IMR-90 (cell line): ENCODE measurements at regions not wholly inside any gene's neighbourhood (a gene's known extent, or its start where the extent isn't known, plus 50 kb on each side); places are given as distances from the start of the nearest gene placed in this dataset.

ENCODE experiments used
- ATAC-seq: fragments of 200-7000 bp; cut with Tn5 transposase; 2 replicates; pipeline ENCODE4 v1.9.1; 2020; ENCODE audit warnings: low read depth, mild to moderate bottlenecking, moderate library complexity
- BruUV-seq: library from RNA; stranded (reverse); fragments of 400-500 nt; replicated peaks from 2 replicates; lab custom pipeline; 2021; lab: Mats Ljungman, UMichigan
- CTCF ChIA-PET: fragments of 300-600 bp; formaldehyde crosslinking; extraction: SDS; loops from one replicate; lab custom pipeline; 2021; ENCODE audit warnings: antibody characterized with exemption; lab: Yijun Ruan, JAX
- POLR2A ChIA-PET: fragments of 300-600 bp; sonication (Branson Sonifier 250); formaldehyde crosslinking; loops from one replicate; lab custom pipeline; 2022; ENCODE audit warnings: antibody characterized with exemption; ENCODE audit not compliant: unreplicated experiment; lab: Charles Lee
- DNase-seq: peaks from one replicate; pipeline ENCODE4 v3.0.0; 2013
- H2AFZ ChIP-seq: replicated peaks from 2 replicates; pipeline ENCODE3; 2013; ENCODE audit warnings: low read length, mild to moderate bottlenecking; ENCODE audit not compliant: poor library complexity
- H2AK5ac ChIP-seq: 2 replicates; pipeline ENCODE4 v1.6.1; 2013; ENCODE audit warnings: low read depth, low read length, inconsistent platforms
- H2AK9ac ChIP-seq: replicated peaks from 2 replicates; pipeline ENCODE3; 2013; ENCODE audit warnings: mild to moderate bottlenecking, low read depth, low read length, moderate library complexity; ENCODE audit not compliant: poor library complexity
- H2BK120ac ChIP-seq: 2 replicates; pipeline ENCODE4 v1.6.1; 2013; ENCODE audit warnings: low read depth, low read length, inconsistent platforms
- H2BK15ac ChIP-seq: 3 replicates; pipeline ENCODE4 v1.6.1; 2013; ENCODE audit warnings: low read depth, low read length, inconsistent platforms
- H2BK20ac ChIP-seq: 2 replicates; pipeline ENCODE4 v1.6.1; 2013; ENCODE audit warnings: low read depth, mild to moderate bottlenecking, inconsistent platforms, low read length, moderate library complexity
- H2BK5ac ChIP-seq: 2 replicates; pipeline ENCODE4 v1.6.1; 2013; ENCODE audit warnings: mild to moderate bottlenecking, low read depth, low read length, inconsistent platforms; ENCODE audit not compliant: poor library complexity, severe bottlenecking
- H3K14ac ChIP-seq: replicated peaks from 2 replicates; pipeline ENCODE4 v1.6.1; 2013; ENCODE audit warnings: low read depth, low read length, inconsistent platforms
- H3K18ac ChIP-seq: 2 replicates; pipeline ENCODE4 v1.6.1; 2013; ENCODE audit warnings: low read depth, low read length, control low read depth
- H3K23ac ChIP-seq: 2 replicates; pipeline ENCODE4 v1.6.1; 2013; ENCODE audit warnings: low read depth, low read length, inconsistent platforms
- H3K27ac ChIP-seq: 2 replicates; pipeline ENCODE4 v1.5.1; 2013; ENCODE audit warnings: mild to moderate bottlenecking, control low read depth, low read length; ENCODE audit not compliant: insufficient read depth
- H3K27me3 ChIP-seq: 2 replicates; pipeline ENCODE4 v1.6.1; 2013; ENCODE audit warnings: low read length; ENCODE audit not compliant: control insufficient read depth, insufficient read depth
- H3K36me3 ChIP-seq: 2 replicates; pipeline ENCODE4 v1.6.1; 2013; ENCODE audit warnings: low read length, mixed read lengths; ENCODE audit not compliant: control insufficient read depth, insufficient read depth
- H3K4ac ChIP-seq: 2 replicates; pipeline ENCODE4 v1.6.1; 2013; ENCODE audit warnings: low read depth, low read length, inconsistent platforms
- H3K4me1 ChIP-seq: 2 replicates; pipeline ENCODE4 v1.6.1; 2013; ENCODE audit warnings: low read length, mixed read lengths; ENCODE audit not compliant: control insufficient read depth, insufficient read depth
- H3K4me2 ChIP-seq: 2 replicates; pipeline ENCODE4 v1.6.1; 2013; ENCODE audit warnings: low read depth, mild to moderate bottlenecking, control low read depth, low read length, moderate library complexity
- H3K4me3 ChIP-seq: 2 replicates; pipeline ENCODE4 v1.5.1; 2013; ENCODE audit warnings: low read depth, mild to moderate bottlenecking, control low read depth, low read length, moderate library complexity; ENCODE audit not compliant: insufficient read depth
- H3K56ac ChIP-seq: 2 replicates; pipeline ENCODE4 v1.6.1; 2013; ENCODE audit warnings: low read length, inconsistent platforms; ENCODE audit not compliant: insufficient read depth; ENCODE audit errors: extremely low read depth
- H3K79me1 ChIP-seq, 2 experiments: 2 replicates each; pipeline ENCODE4 v1.6.1; 2013; ENCODE audit warnings: low read length in 2 of 2, inconsistent platforms in 1 of 2, low read depth in 1 of 2
- H3K9ac ChIP-seq: 2 replicates; pipeline ENCODE4 v1.6.1; 2013; ENCODE audit warnings: low read depth, low read length, control low read depth
- H3K9me1 ChIP-seq: 2 replicates; pipeline ENCODE4 v1.6.1; 2013; ENCODE audit warnings: low read length, inconsistent platforms; ENCODE audit not compliant: insufficient read depth
- H3K9me3 ChIP-seq: 2 replicates; pipeline ENCODE4 v1.6.1; 2013; ENCODE audit warnings: low read length; ENCODE audit not compliant: control insufficient read depth, insufficient read depth
- H4K20me1 ChIP-seq: 2 replicates; pipeline ENCODE4 v1.6.1; 2013; ENCODE audit warnings: low read length, inconsistent platforms; ENCODE audit not compliant: insufficient read depth
- H4K5ac ChIP-seq: 2 replicates; pipeline ENCODE4 v1.6.1; 2013; ENCODE audit warnings: mild to moderate bottlenecking, low read depth, low read length, control low read depth
- H4K8ac ChIP-seq, 2 experiments: 2 replicates each; pipeline ENCODE4 v1.6.1; 2013; ENCODE audit warnings: low read depth in 2 of 2, low read length in 2 of 2, control low read depth in 1 of 2, inconsistent platforms in 1 of 2
- H4K91ac ChIP-seq: 2 replicates; pipeline ENCODE4 v1.6.1; 2013; ENCODE audit warnings: low read depth, low read length, inconsistent platforms; ENCODE audit not compliant: insufficient read depth
- CEBPB ChIP-seq: IDR thresholded peaks from 2 replicates; pipeline ENCODE4 v1.6.1; 2012; ENCODE audit warnings: low read depth, low read length, improper control_type of control experiment
- ELK1 ChIP-seq: fragments of 150-350 bp; IDR thresholded peaks from 2 replicates; pipeline ENCODE4 v1.6.1; 2016; ENCODE audit warnings: low read depth, mild to moderate bottlenecking, low read length, moderate library complexity, borderline replicate concordance
- RCOR1 ChIP-seq: IDR thresholded peaks from 2 replicates; pipeline ENCODE4 v1.6.1; 2012; ENCODE audit warnings: mild to moderate bottlenecking, low read length, improper control_type of control experiment; ENCODE audit not compliant: insufficient replicate concordance
- RFX5 ChIP-seq: IDR thresholded peaks from 2 replicates; pipeline ENCODE4 v1.8.0; 2012; ENCODE audit warnings: low read depth, mild to moderate bottlenecking, low read length, moderate library complexity
- SMC3 ChIP-seq: fragments of 150-350 bp; IDR thresholded peaks from 2 replicates; pipeline ENCODE4 v1.6.1; 2016; ENCODE audit warnings: low read depth, mild to moderate bottlenecking, antibody characterized with exemption, low read length, moderate library complexity
- WGBS, 2 experiments: methylation state at CpG; one replicate each; pipeline versions ENCODE4 v1.1.5 to v1.1.7; 2013; ENCODE audit warnings: missing lambda C conversion rate in 2 of 2; ENCODE audit not compliant: insufficient read length in 1 of 2; ENCODE audit errors: extremely low coverage in 2 of 2; 5-methylcytosine and 5-hydroxymethylcytosine counted together
- dilution Hi-C: fragments of 300-500 bp; cut with HindIII; formaldehyde crosslinking; loops from one replicate; pipeline ENCODE4 v1.14.3; 2018; ENCODE audit warnings: low sequenced_read_pairs; ENCODE audit not compliant: unreplicated experiment
- in situ Hi-C: fragments of 300-500 bp; cut with MboI; formaldehyde crosslinking; loops from 3 replicates; pipeline ENCODE4 v1.14.3; 2019; ENCODE audit warnings: low sequenced_read_pairs, inconsistent platforms, mixed read lengths
- intact Hi-C: fragments of 100-400 bp; cut with micrococcal nuclease; formaldehyde crosslinking; loops from 2 replicates; pipeline ENCODE4 v1.10.0; 2022

DNA sequence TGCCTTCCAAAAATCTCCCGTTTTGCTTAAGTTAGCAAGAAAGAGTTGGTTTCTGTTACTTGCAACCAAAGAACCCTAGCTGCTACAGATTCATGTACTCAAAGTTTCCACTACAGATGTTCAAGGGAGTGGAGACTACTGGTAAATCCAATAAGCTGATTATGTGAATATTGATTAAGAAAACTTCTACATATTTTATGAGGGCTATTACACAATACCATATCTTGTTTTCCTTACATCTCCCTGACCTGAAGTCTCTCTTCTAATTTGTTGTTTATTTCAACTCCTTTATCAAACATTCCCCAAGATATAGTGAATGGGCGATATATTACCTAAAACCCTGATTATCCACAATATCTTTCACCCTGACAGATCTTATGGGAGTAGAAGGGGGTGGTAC lies 164.4 kb upstream of the PLXNC1 start:
- dilution Hi-C loops = no loop called here
- CTCF ChIA-PET = no interaction called here

More for the DNA sequence above, 164.4 kb upstream of the PLXNC1 start:
- no peak overlapping the region for H3K4ac ChIP-seq
- no peak overlapping the region for H4K5ac ChIP-seq
- no peak overlapping the region for H2AFZ ChIP-seq
- H4K91ac ChIP-seq = no peak overlapping the region
- ATAC-seq (no peak), DNase-seq (no peak)
- H2BK15ac ChIP-seq = no peak overlapping the region
- no peaks in the 10 kb centered on the region for H3K9me3 ChIP-seq
- no peak overlapping the region for H3K4me3 ChIP-seq
- H3K9me1 ChIP-seq = peaks cover 3% of the 10 kb centered on the region; the same call in 1 of the 2 replicates
- H3K18ac ChIP-seq = no peak overlapping the region
- intact Hi-C loops = no loop called here
- no peak overlapping the region for H4K8ac ChIP-seq
- no peak overlapping the region for H2BK120ac ChIP-seq
- no peaks in the 10 kb centered on the region for H4K20me1 ChIP-seq
- peak overlapping the region; percentile 1; the same call in 1 of the 2 replicates for H2AK5ac ChIP-seq
- no peak overlapping the region for H3K56ac ChIP-seq
- no peak overlapping the region for H3K23ac ChIP-seq
- H3K14ac ChIP-seq = no peak overlapping the region
- H3K27ac ChIP-seq = no peak overlapping the region
- no peaks in the 10 kb centered on the region for H3K27me3 ChIP-seq
- H3K9ac ChIP-seq = no peak overlapping the region
- H3K36me3 ChIP-seq = no peaks in the 10 kb centered on the region
- H3K4me2 ChIP-seq = no peak overlapping the region
- no peak overlapping the region for H2BK5ac ChIP-seq
- TF ChIP-seq ELK1 (no peak), CEBPB (peak; percentile 58), RCOR1 (no peak), SMC3 (no peak), RFX5 (no peak)
- H3K79me1 ChIP-seq = no peaks in the 10 kb centered on the region
- H3K4me1 ChIP-seq = peaks cover 11% of the 10 kb centered on the region
- in situ Hi-C loops = loop anchor here (10.0 kb wide), 1 partner anchor 409 kb away; the partner anchor contains the start of gene SOCS2
- H2BK20ac ChIP-seq = no peak overlapping the region
- BruUV-seq = no TSS peak
- POLR2A ChIA-PET = no interaction called here
- WGBS, 2 experiments = no CpG with 5 or more reads among the region's 2 CpGs
- no peak overlapping the region for H2AK9ac ChIP-seq
